ENCODE measurements at regions not wholly inside any gene's neighbourhood (a gene's known extent, or its start where the extent isn't known, plus 50 kb on each side); places are given as distances from the start of the nearest gene placed in this dataset.

- no peak for DNase-seq (ENCODE audit: extremely low spot score)
- POLR2A ChIA-PET = no interaction called here
- CTCF ChIA-PET = no interaction called here
- TF ChIP-seq FOXK2 (IDR thresholded peaks at IDR 0.05) (no peak), TARDBP (IDR thresholded peaks at IDR 0.05) (no peak), PKNOX1 (IDR thresholded peaks at IDR 0.05) (no peak), CTBP1 (IDR thresholded peaks at IDR 0.05; ENCODE audit: borderline replicate concordance) (no peak), NFRKB (IDR thresholded peaks at IDR 0.05) (no peak), BHLHE40 (IDR thresholded peaks at IDR 0.05; ENCODE audit: borderline replicate concordance) (no peak), ARNT (IDR thresholded peaks at IDR 0.05) (no peak), ZNF384 (IDR thresholded peaks at IDR 0.05) (no peak), SP1 (IDR thresholded peaks at IDR 0.05) (no peak), SUZ12 (IDR thresholded peaks at IDR 0.05) (no peak), ELF4 (IDR thresholded peaks at IDR 0.05) (no peak), HDGF (IDR thresholded peaks at IDR 0.05; ENCODE audit: borderline replicate concordance) (no peak), LEF1 (IDR thresholded peaks at IDR 0.05; ENCODE audit: borderline replicate concordance) (no peak), L3MBTL2 (conservative IDR thresholded peaks at IDR 0.05) (no peak), FOXA1 (IDR thresholded peaks at IDR 0.05) (no peak), FOXM1 (IDR thresholded peaks at IDR 0.05; ENCODE audit: borderline replicate concordance) (no peak)
Observed at GRCh38 chr14:62347562-62348011, 585.4 kb downstream of the SNAPC1 start.

- ChIA-PET POLR2A (no interaction called here), CTCF (no interaction called here)
- DNase-seq (ENCODE audit: extremely low spot score) = no peak
- TF ChIP-seq TARDBP (IDR thresholded peaks at IDR 0.05) (no peak), ARNT (IDR thresholded peaks at IDR 0.05) (no peak), LEF1 (IDR thresholded peaks at IDR 0.05; ENCODE audit: borderline replicate concordance) (no peak), ZNF384 (IDR thresholded peaks at IDR 0.05) (no peak), SUZ12 (IDR thresholded peaks at IDR 0.05) (no peak), CTBP1 (IDR thresholded peaks at IDR 0.05; ENCODE audit: borderline replicate concordance) (no peak), BHLHE40 (IDR thresholded peaks at IDR 0.05; ENCODE audit: borderline replicate concordance) (no peak), NFRKB (IDR thresholded peaks at IDR 0.05) (no peak), SP1 (IDR thresholded peaks at IDR 0.05) (no peak), L3MBTL2 (conservative IDR thresholded peaks at IDR 0.05) (no peak), FOXA1 (IDR thresholded peaks at IDR 0.05) (no peak), FOXK2 (IDR thresholded peaks at IDR 0.05) (no peak), HDGF (IDR thresholded peaks at IDR 0.05; ENCODE audit: borderline replicate concordance) (no peak)
Observed at GRCh38 chr14:62357362-62357761, 595.1 kb downstream of the SNAPC1 start.

DNA sequence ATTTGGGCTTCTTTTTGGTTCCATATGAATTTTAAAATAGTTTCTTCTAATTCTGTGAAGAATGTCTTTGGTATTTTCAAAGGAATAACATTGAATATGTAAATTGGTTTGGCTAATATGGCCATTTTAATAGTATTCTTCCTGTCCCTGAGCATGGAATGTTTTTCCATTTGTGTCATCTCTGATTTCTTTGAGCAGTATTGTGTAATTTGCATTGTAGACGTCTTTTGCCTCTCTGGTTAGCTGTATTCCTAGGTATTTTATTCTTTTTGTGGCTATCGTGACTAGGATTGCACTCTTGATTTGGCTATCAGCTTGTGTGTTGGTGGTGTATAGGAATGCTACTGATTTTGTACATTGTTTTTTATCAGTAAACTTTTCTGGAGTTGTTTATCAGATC is 601.9 kb downstream of the SNAPC1 start:
- POLR2A ChIA-PET = no interaction called here
- CTCF ChIA-PET = no interaction called here
- no peak for TF ChIP-seq ZNF384 (IDR thresholded peaks at IDR 0.05)
- TF ChIP-seq L3MBTL2 (conservative IDR thresholded peaks at IDR 0.05) = no peak
- TF ChIP-seq TARDBP (IDR thresholded peaks at IDR 0.05) = no peak
- TF ChIP-seq SP1 (IDR thresholded peaks at IDR 0.05) = no peak
- TF ChIP-seq ELF4 (IDR thresholded peaks at IDR 0.05) = no peak
- TF ChIP-seq LEF1 (IDR thresholded peaks at IDR 0.05; ENCODE audit: borderline replicate concordance) = no peak
- no peak for DNase-seq (ENCODE audit: extremely low spot score)

- no peak for TF ChIP-seq SUZ12 (IDR thresholded peaks at IDR 0.05)
- TF ChIP-seq ARNT (IDR thresholded peaks at IDR 0.05) = no peak
- no peak for TF ChIP-seq FOXA1 (IDR thresholded peaks at IDR 0.05)
- no peak for TF ChIP-seq HDGF (IDR thresholded peaks at IDR 0.05; ENCODE audit: borderline replicate concordance)
- TF ChIP-seq FOXK2 (IDR thresholded peaks at IDR 0.05) = no peak
- no peak for TF ChIP-seq SP1 (IDR thresholded peaks at IDR 0.05)
- no peak for TF ChIP-seq LEF1 (IDR thresholded peaks at IDR 0.05; ENCODE audit: borderline replicate concordance)
- no peak for DNase-seq (ENCODE audit: extremely low spot score)
- POLR2A ChIA-PET = no interaction called here
- CTCF ChIA-PET = no interaction called here
Observed at GRCh38 chr14:62364800-62365280, 602.6 kb downstream of the SNAPC1 start.

- DNase-seq (ENCODE audit: extremely low spot score) = no peak
- POLR2A ChIA-PET = no interaction called here
- no peak for TF ChIP-seq SP1 (IDR thresholded peaks at IDR 0.05)
- no peak for TF ChIP-seq FOXM1 (IDR thresholded peaks at IDR 0.05; ENCODE audit: borderline replicate concordance)
- TF ChIP-seq NFRKB (IDR thresholded peaks at IDR 0.05) = no peak
- no peak for TF ChIP-seq HDGF (IDR thresholded peaks at IDR 0.05; ENCODE audit: borderline replicate concordance)
- no peak for TF ChIP-seq TARDBP (IDR thresholded peaks at IDR 0.05)
- no peak for TF ChIP-seq ARNT (IDR thresholded peaks at IDR 0.05)
- TF ChIP-seq BHLHE40 (IDR thresholded peaks at IDR 0.05; ENCODE audit: borderline replicate concordance) = no peak
- TF ChIP-seq ZNF384 (IDR thresholded peaks at IDR 0.05) = no peak
- TF ChIP-seq PKNOX1 (IDR thresholded peaks at IDR 0.05) = no peak
- TF ChIP-seq LEF1 (IDR thresholded peaks at IDR 0.05; ENCODE audit: borderline replicate concordance) = no peak
- CTCF ChIA-PET = no interaction called here
Observed at GRCh38 chr14:62369919-62370560, 607.8 kb downstream of the SNAPC1 start.

DNA sequence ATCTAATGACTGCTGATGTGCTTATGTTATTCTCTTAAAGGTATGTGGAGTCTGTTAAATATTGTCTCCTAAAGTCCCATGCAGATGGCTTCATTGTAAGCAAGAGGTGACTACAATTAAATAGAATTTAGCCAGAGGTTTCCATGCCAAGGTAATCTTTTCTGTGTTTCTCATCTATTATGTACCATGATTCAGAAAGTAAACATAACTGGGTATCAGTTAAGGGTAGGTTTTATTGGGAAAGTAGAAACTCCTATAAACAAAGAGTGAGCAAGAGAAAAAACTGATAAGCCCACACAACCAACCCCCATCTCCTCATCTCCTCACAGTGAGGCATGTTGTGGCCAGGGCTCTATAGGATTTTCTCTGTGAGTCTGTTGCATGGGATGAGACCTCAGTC is 611.7 kb downstream of the SNAPC1 start:
- no peak for DNase-seq (ENCODE audit: extremely low spot score)
- TF ChIP-seq BHLHE40 (IDR thresholded peaks at IDR 0.05; ENCODE audit: borderline replicate concordance) (no peak), FOXM1 (IDR thresholded peaks at IDR 0.05; ENCODE audit: borderline replicate concordance) (no peak), ELF4 (IDR thresholded peaks at IDR 0.05) (no peak), SUZ12 (IDR thresholded peaks at IDR 0.05) (no peak), SP1 (IDR thresholded peaks at IDR 0.05) (no peak), FOXA1 (IDR thresholded peaks at IDR 0.05) (no peak), CTBP1 (IDR thresholded peaks at IDR 0.05; ENCODE audit: borderline replicate concordance) (no peak), NFRKB (IDR thresholded peaks at IDR 0.05) (no peak), TARDBP (IDR thresholded peaks at IDR 0.05) (no peak), L3MBTL2 (conservative IDR thresholded peaks at IDR 0.05) (no peak), ZNF384 (IDR thresholded peaks at IDR 0.05) (no peak), PKNOX1 (IDR thresholded peaks at IDR 0.05) (no peak), ARNT (IDR thresholded peaks at IDR 0.05) (no peak), FOXK2 (IDR thresholded peaks at IDR 0.05) (no peak), LEF1 (IDR thresholded peaks at IDR 0.05; ENCODE audit: borderline replicate concordance) (no peak), HDGF (IDR thresholded peaks at IDR 0.05; ENCODE audit: borderline replicate concordance) (no peak)
- CTCF ChIA-PET = no interaction called here
- POLR2A ChIA-PET = no interaction called here

Measured in HEK293T (cell line).